ENCODE measurements at regions not wholly inside any gene's neighbourhood (a gene's known extent, or its start where the extent isn't known, plus 50 kb on each side); places are given as distances from the start of the nearest gene placed in this dataset.

- TF ChIP-seq, protein P1, sequence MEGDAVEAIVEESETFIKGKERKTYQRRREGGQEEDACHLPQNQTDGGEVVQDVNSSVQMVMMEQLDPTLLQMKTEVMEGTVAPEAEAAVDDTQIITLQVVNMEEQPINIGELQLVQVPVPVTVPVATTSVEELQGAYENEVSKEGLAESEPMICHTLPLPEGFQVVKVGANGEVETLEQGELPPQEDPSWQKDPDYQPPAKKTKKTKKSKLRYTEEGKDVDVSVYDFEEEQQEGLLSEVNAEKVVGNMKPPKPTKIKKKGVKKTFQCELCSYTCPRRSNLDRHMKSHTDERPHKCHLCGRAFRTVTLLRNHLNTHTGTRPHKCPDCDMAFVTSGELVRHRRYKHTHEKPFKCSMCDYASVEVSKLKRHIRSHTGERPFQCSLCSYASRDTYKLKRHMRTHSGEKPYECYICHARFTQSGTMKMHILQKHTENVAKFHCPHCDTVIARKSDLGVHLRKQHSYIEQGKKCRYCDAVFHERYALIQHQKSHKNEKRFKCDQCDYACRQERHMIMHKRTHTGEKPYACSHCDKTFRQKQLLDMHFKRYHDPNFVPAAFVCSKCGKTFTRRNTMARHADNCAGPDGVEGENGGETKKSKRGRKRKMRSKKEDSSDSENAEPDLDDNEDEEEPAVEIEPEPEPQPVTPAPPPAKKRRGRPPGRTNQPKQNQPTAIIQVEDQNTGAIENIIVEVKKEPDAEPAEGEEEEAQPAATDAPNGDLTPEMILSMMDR (conservative IDR thresholded peaks at IDR 0.05; ENCODE audit: low read depth, low read length): no peak
- no peak for TF ChIP-seq RAD21 (IDR thresholded peaks at IDR 0.05; ENCODE audit: low read length)
Observed at GRCh38 chr7:109376576-109376975, 806.9 kb downstream of the DNAJB9 start.
